Body of pancreas (tissue), 4 donors: ENCODE measurements at regions not wholly inside any gene's neighbourhood (a gene's known extent, or its start where the extent isn't known, plus 50 kb on each side); places are given as distances from the start of the nearest gene placed in this dataset.

Source experiments
- ATAC-seq: fragments of 150-250 bp; one replicate; pipeline ENCODE4 v1.9.1; 2016
- DNase-seq, 4 donors: peaks; one replicate each; pipeline ENCODE4 v3.0.0-alpha.2; 2019
- H3K27ac ChIP-seq, 4 donors: fragments of 200-600 bp; sonication (generic); 1 replicate in 3 of 4; 2 replicates in 1 of 4; pipeline versions ENCODE4 v1.5.1 to v1.6.1; 2016 to 2019; ENCODE audit warnings: mild to moderate bottlenecking in 1 of 4, mixed read lengths in 1 of 4, moderate library complexity in 1 of 4
- H3K27me3 ChIP-seq, 2 donors: fragments of 200-600 bp; sonication (generic); one replicate each; pipeline ENCODE4 v1.6.0; 2016; ENCODE audit warnings: mild to moderate bottlenecking in 1 of 2
- H3K36me3 ChIP-seq, 2 donors: fragments of 200-600 bp; sonication (generic); replicated peaks in 1 of 2; 2 replicates each; pipeline ENCODE4 v1.5.1; 2016; ENCODE audit warnings: low read depth in 2 of 2; ENCODE audit not compliant: insufficient read depth in 1 of 2
- H3K4me1 ChIP-seq: fragments of 200-600 bp; sonication (generic); one replicate; pipeline ENCODE4 v1.6.0; 2016
- H3K4me3 ChIP-seq, 2 donors: fragments of 200-600 bp; sonication (generic); 1 replicate in 1 of 2; 2 replicates in 1 of 2; pipeline ENCODE4 v1.5.1; 2016 to 2019
- H3K9me3 ChIP-seq, 3 donors: fragments of 200-600 bp; sonication (generic); 1 replicate in 2 of 3; 2 replicates in 1 of 3; pipeline ENCODE4 v1.5.1; 2016
- CTCF ChIP-seq, 7 experiments: fragments of 450-650 bp in 4 of 7; fragments of 200-600 bp in 3 of 7; sonication (generic) in 3 of 7; IDR thresholded peaks; one replicate each; pipeline ENCODE4 v1.5.1; 2016 to 2019; ENCODE audit warnings: antibody characterized with exemption in 7 of 7
- POLR2A ChIP-seq, 3 donors: fragments of 450-650 bp; IDR thresholded peaks; one replicate each; pipeline ENCODE4 v1.6.1; 2016; ENCODE audit warnings: antibody characterized with exemption in 3 of 3, mild to moderate bottlenecking in 2 of 3
- WGBS, 2 donors: methylation state at CpG; one replicate each; pipeline ENCODE4 v1.1.5; 2017; 5-methylcytosine and 5-hydroxymethylcytosine counted together
- intact Hi-C: fragments of 100-400 bp; cut with DNase I; formaldehyde crosslinking; loops from one replicate; pipeline ENCODE4 v1.15.1; 2023

DNA sequence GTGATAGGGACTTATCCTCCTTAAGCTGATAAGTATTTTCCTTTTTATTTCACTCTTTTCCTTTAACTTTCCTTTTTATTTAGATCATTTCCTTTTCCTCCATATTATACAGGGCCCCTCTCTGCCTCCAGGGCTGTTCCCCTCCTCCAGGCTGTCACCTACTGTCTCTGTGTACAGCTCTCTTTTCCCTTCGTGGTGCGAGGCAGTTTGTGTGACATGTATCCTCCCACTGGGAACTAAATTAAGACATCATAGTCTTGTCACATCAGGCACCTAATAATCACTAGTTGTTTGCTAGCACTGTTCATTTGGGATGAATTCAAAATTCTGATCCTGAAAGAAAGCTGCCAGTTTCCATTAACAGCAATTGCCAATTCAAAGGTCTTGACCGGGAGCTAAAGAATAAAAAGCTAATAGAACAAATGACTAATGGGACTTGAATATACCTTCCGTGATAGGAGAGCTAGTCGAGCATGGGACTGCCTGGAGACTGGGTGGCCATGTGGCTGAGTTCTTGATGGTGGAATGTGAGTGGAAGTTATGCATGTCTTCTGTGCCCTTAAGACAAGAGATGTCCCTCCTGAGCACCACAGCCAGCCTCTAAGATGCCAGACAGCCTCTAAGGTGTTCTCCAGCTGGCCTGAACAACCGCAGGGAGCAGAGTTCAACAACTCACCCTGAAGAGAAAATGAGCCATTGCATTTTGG is 77.7 kb upstream of the LRRC55 start:
- H3K4me1 ChIP-seq = peaks cover 3% of the 10 kb centered on the region
- no peak overlapping the region for H3K4me3 ChIP-seq
- H3K27me3 ChIP-seq = no peaks in the 10 kb centered on the region
- ATAC-seq (no peak), DNase-seq (no peak)
- TF ChIP-seq CTCF (IDR thresholded peaks at IDR 0.05) = no peak
- TF ChIP-seq POLR2A (IDR thresholded peaks at IDR 0.05) = no peak
- intact Hi-C loops = no loop called here
- no peak overlapping the region for H3K27ac ChIP-seq
- H3K36me3 ChIP-seq = no peaks in the 10 kb centered on the region
- H3K9me3 ChIP-seq = no peaks in the 10 kb centered on the region
- WGBS, 2 donors = 58 to 73% methylated on average over 6 of the region's 6 CpGs

DNA sequence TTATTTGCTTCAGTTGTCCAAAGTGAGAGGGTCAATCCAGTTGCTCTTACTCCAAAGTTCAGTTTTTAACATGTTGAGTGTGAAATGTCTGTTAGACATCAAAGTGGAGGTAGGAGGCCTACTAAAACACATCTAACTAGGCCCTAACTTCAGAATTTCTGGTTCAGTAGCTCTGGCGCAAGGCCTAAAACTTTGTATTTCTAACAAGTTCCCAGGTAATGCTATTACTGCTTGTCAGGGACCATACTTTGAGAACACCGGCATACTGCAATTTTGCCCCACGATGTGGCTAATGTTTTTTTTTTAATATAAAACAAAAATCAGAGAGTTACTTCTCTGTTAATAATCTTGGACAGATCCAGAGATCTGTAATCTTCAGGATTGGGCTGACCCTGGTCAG is 72.4 kb upstream of the LRRC55 start:
- H3K4me1 ChIP-seq = no peaks in the 10 kb centered on the region
- TF ChIP-seq CTCF (IDR thresholded peaks at IDR 0.05) (no peak), POLR2A (IDR thresholded peaks at IDR 0.05) (no peak)
- H3K27me3 ChIP-seq = no peaks in the 10 kb centered on the region
- 86 to 90% methylated on average over 3 of the region's 3 CpGs for WGBS, 2 donors
- no peak overlapping the region for H3K27ac ChIP-seq
- H3K36me3 ChIP-seq = no peaks in the 10 kb centered on the region
- intact Hi-C loops = no loop called here
- DNase-seq = no peak
- no peak overlapping the region for H3K4me3 ChIP-seq
- no peaks in the 10 kb centered on the region for H3K9me3 ChIP-seq
- ATAC-seq = no peak

DNA sequence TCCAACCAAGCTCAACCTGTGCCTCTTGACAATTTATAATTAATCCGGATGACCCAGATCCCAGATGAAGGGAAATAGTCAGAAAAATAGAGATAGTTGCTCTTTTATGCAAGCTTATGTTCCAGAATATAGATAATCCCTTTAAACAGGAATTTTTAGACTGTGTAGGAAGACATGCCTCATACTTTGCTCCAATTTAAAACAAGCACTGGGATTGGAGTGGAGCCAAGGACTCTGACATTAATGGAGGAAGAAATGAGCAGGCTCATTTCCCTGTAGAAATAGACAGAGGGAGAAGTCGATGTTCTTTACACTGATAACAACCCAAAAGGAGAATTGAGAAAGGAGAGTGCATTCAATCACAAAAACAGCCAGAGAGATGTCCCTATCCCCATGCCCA is 70.1 kb upstream of the LRRC55 start:
- intact Hi-C loops = no loop called here
- H3K36me3 ChIP-seq = no peaks in the 10 kb centered on the region
- H3K27me3 ChIP-seq = no peaks in the 10 kb centered on the region
- no peaks in the 10 kb centered on the region for H3K9me3 ChIP-seq
- TF ChIP-seq CTCF (IDR thresholded peaks at IDR 0.05) (no peak), POLR2A (IDR thresholded peaks at IDR 0.05) (no peak)
- H3K27ac ChIP-seq = no peak overlapping the region
- WGBS, 2 donors = 39 to 46% methylated on average over 2 of the region's 2 CpGs
- H3K4me3 ChIP-seq = no peak overlapping the region
- ATAC-seq (no peak), DNase-seq (no peak)
- no peaks in the 10 kb centered on the region for H3K4me1 ChIP-seq

DNA sequence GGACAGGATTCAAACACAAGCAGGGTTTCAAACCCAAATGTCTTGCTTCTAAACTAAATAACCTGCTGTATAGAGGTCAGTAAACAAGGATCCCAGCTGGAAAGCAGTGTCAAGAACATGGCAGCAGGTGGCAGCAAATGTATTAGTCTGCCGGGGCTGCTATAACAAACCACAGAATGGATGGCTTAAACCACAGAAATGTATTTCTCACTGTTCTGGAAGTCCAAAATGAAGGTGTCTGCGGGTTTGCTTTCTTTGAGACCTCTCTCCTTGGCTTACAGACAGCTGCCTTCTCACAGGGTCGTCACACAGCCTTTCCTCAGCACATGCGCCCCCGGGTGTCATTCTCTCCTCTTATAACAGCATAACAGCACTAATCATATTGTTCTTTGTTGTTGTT is 65.1 kb upstream of the LRRC55 start:
- no peaks in the 10 kb centered on the region for H3K4me1 ChIP-seq
- TF ChIP-seq POLR2A (IDR thresholded peaks at IDR 0.05) (no peak), CTCF (IDR thresholded peaks at IDR 0.05) (peak; percentile 15 to 58 (median 52))
- intact Hi-C loops = no loop called here

More for the DNA sequence above, 65.1 kb upstream of the LRRC55 start:
- DNase-seq (peak; percentile 31 to 47 (median 38)), ATAC-seq (no peak)
- WGBS, 2 donors = 55 to 58% methylated on average over 5 of the region's 5 CpGs
- no peak overlapping the region for H3K27ac ChIP-seq
- no peaks in the 10 kb centered on the region for H3K36me3 ChIP-seq
- H3K27me3 ChIP-seq = no peaks in the 10 kb centered on the region
- H3K9me3 ChIP-seq = no peaks in the 10 kb centered on the region
- no peak overlapping the region for H3K4me3 ChIP-seq
